ENCODE measurements at regions not wholly inside any gene's neighbourhood (a gene's known extent, or its start where the extent isn't known, plus 50 kb on each side); places are given as distances from the start of the nearest gene placed in this dataset.
A peak's percentile ranks its signal among the peaks of the same experiment; 100 is the strongest.

GRCh38 chr1:40914927-40915569 lies 52.9 kb upstream of the CITED4 start:
- DNase-seq, result no peak

GRCh38 chr1:40915581-40915980 lies 53.4 kb upstream of the CITED4 start:
- no peak for DNase-seq

GRCh38 chr1:40917995-40918711 lies 56.0 kb upstream of the CITED4 start:
- DNase-seq, result no peak

GRCh38 chr1:40919475-40920011 lies 57.4 kb upstream of the CITED4 start:
- peak; percentile 11 for DNase-seq

GRCh38 chr1:40921522-40921921 lies 58.0 kb upstream of the CTPS1 start:
- no peak for DNase-seq

GRCh38 chr1:40921981-40922677 lies 57.4 kb upstream of the CTPS1 start:
- no peak for DNase-seq

GRCh38 chr1:40922969-40923368 lies 56.5 kb upstream of the CTPS1 start:
- DNase-seq, result no peak

GRCh38 chr1:40923511-40924020 lies 55.9 kb upstream of the CTPS1 start:
- DNase-seq, result no peak

GRCh38 chr1:40924767-40925166 lies 54.7 kb upstream of the CTPS1 start:
- DNase-seq, result no peak

- no peak for DNase-seq
Measured at GRCh38 chr1:40925834-40926410, 53.6 kb upstream of the CTPS1 start.

GRCh38 chr1:40926441-40926840 lies 53.1 kb upstream of the CTPS1 start:
- DNase-seq, result no peak

GRCh38 chr1:40927781-40928180 lies 51.7 kb upstream of the CTPS1 start:
- DNase-seq, result no peak

- no peak for DNase-seq
Measured at GRCh38 chr1:40928699-40929098, 50.8 kb upstream of the CTPS1 start.

- no peak for DNase-seq
Measured at GRCh38 chr1:40929155-40929554, 50.3 kb upstream of the CTPS1 start.

All from retina (tissue), 1 donor.